Left lung (tissue), 4 donors: ENCODE measurements at regions not wholly inside any gene's neighbourhood (a gene's known extent, or its start where the extent isn't known, plus 50 kb on each side); places are given as distances from the start of the nearest gene placed in this dataset.

Experiments used
- ATAC-seq: fragments of 200-7000 bp; cut with Tn5 transposase; one replicate; pipeline ENCODE4 v1.9.1; 2020; ENCODE audit warnings: moderate library complexity
- DNase-seq, 4 donors: peaks; one replicate each; pipeline ENCODE4 v3.0.0-alpha.2; 2013 to 2020
- H3K27ac ChIP-seq, 2 donors: fragments of 200-600 bp; sonication (generic) in 1 of 2; one replicate each; pipeline versions ENCODE4 v1.5.0 to v1.8.0; 2020 to 2021
- H3K27me3 ChIP-seq, 2 donors: fragments of 200-600 bp; sonication (generic) in 1 of 2; one replicate each; pipeline versions ENCODE4 v1.5.0 to v1.8.0; 2020 to 2021
- H3K36me3 ChIP-seq, 2 donors: fragments of 200-600 bp; sonication (generic) in 1 of 2; one replicate each; pipeline versions ENCODE4 v1.5.0 to v1.8.0; 2020 to 2021
- H3K4me1 ChIP-seq, 2 donors: fragments of 200-600 bp; one replicate each; pipeline ENCODE4 v1.8.0; 2021
- H3K4me3 ChIP-seq, 2 donors: fragments of 200-600 bp; sonication (generic) in 1 of 2; one replicate each; pipeline versions ENCODE4 v1.5.0 to v1.8.0; 2020 to 2021; ENCODE audit warnings: mild to moderate bottlenecking in 1 of 2
- H3K9me3 ChIP-seq, 2 donors: fragments of 200-600 bp; sonication (generic) in 1 of 2; one replicate each; pipeline versions ENCODE4 v1.5.0 to v1.8.0; 2020 to 2021
- intact Hi-C, 2 donors: fragments of 100-400 bp; cut with DNase I; formaldehyde crosslinking; loops; one replicate each; pipeline versions ENCODE4 v1.11.2 to v1.14.2; 2022
- TF ChIP-seq, protein P1 (sequence below), 2 donors: fragments of 200-600 bp; sonication (generic) in 1 of 2; IDR thresholded peaks; one replicate each; pipeline versions ENCODE4 v1.5.0 to v1.8.0; 2021; ENCODE audit warnings: antibody characterized with exemption in 2 of 2
- donor health status: DM: no; HTN: yes; CAD: no.
- donor health status: DM: no; HTN: no; CAD: no.

DNA sequence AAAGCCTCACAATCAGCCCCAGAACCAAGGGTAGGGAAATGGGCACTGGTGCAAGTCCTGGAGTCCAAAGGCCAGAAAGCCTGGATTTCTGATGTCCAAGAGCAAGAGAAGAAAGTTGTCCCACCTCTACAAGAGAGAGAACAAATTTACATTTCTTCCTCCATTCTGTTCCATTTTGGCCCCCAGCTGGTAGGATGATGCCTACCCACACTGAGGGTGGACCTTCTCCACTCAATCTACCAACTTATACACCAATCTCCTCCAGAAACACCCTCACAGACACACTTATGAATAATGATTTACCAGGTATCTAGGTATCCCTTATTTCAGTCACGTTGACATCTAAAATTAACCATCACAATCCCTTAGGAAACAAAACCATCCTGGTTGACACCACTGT lies 367.8 kb upstream of the GRIA3 start:
- Histone ChIP-seq H3K4me1 (no peaks in the 10 kb centered on the region), H3K4me3 (no peak overlapping the region), H3K9me3 (peaks cover 0 to 7% of the 10 kb centered on the region in 2 donors), H3K27ac (no peak overlapping the region), H3K27me3 (no peaks in the 10 kb centered on the region), H3K36me3 (no peaks in the 10 kb centered on the region)
- no peak for ATAC-seq
- DNase-seq = no peak
- intact Hi-C loops = no loop called here
- TF ChIP-seq, protein P1, sequence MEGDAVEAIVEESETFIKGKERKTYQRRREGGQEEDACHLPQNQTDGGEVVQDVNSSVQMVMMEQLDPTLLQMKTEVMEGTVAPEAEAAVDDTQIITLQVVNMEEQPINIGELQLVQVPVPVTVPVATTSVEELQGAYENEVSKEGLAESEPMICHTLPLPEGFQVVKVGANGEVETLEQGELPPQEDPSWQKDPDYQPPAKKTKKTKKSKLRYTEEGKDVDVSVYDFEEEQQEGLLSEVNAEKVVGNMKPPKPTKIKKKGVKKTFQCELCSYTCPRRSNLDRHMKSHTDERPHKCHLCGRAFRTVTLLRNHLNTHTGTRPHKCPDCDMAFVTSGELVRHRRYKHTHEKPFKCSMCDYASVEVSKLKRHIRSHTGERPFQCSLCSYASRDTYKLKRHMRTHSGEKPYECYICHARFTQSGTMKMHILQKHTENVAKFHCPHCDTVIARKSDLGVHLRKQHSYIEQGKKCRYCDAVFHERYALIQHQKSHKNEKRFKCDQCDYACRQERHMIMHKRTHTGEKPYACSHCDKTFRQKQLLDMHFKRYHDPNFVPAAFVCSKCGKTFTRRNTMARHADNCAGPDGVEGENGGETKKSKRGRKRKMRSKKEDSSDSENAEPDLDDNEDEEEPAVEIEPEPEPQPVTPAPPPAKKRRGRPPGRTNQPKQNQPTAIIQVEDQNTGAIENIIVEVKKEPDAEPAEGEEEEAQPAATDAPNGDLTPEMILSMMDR (IDR thresholded peaks at IDR 0.05) = no peak

DNA sequence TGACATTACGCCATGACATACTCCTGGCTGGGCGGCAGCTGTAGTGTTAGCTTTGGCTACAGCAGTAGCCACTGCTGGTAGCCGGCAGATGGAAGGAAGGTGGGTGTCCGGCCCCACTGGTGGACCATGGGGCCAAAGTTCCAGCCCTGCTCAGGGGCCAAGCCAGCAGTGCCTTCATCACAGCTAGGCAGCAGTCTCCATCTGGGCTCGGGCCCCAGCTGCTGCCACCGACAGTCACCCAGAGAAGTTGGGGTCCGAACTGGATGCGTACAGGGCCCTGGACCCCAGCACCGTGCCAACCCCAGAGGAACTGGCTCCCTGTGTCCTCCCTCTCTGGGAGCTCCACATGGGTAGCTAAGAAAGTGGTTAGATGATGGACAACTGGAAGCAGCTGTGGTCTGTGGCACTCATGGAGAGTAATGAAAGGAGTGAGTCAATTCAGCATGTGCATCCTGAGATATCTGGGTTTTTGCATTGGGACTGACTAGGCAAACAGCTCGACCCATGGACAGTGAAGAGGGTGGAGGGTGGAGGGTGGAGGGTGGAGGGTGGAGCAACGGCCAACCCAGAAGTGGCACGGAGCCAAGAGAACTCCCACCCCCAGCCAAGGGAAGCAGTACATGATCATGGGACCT lies 366.6 kb upstream of the GRIA3 start:
- no peaks in the 10 kb centered on the region for H3K36me3 ChIP-seq
- no peak overlapping the region for H3K27ac ChIP-seq
- TF ChIP-seq, protein P1 (IDR thresholded peaks at IDR 0.05) = no peak
- ATAC-seq = no peak
- no peak overlapping the region for H3K4me3 ChIP-seq
- no peak for DNase-seq
- H3K27me3 ChIP-seq = no peaks in the 10 kb centered on the region
- H3K9me3 ChIP-seq = peaks cover 0 to 12% of the 10 kb centered on the region in 2 donors
- intact Hi-C loops = no loop called here
- no peaks in the 10 kb centered on the region for H3K4me1 ChIP-seq

DNA sequence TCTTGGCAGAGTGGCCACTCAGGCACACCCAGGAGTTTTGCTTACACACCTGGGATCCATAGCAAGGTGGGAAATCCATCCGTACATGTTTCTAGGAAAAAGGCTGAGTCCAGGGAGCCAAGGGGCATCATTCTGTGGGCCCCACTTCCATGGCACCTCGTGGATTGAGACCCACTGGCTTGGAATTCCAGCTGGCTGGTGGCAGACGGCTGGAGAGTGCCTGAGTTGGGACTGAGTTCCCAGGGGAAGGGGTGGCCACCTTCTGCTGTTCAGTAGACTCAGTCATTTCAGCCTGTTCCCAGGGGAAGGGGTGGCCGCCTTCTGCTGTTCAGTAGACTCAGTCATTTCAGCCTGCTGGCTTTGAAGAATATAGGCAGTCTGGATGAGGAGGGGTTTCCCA lies 366.0 kb upstream of the GRIA3 start:
- ATAC-seq (no peak), DNase-seq (no peak)
- Histone ChIP-seq H3K27ac (no peak overlapping the region), H3K36me3 (no peaks in the 10 kb centered on the region), H3K4me3 (no peak overlapping the region), H3K27me3 (no peaks in the 10 kb centered on the region), H3K9me3 (peaks cover 0 to 14% of the 10 kb centered on the region in 2 donors), H3K4me1 (no peaks in the 10 kb centered on the region)
- intact Hi-C loops = no loop called here
- TF ChIP-seq, protein P1 (IDR thresholded peaks at IDR 0.05) = no peak

DNA sequence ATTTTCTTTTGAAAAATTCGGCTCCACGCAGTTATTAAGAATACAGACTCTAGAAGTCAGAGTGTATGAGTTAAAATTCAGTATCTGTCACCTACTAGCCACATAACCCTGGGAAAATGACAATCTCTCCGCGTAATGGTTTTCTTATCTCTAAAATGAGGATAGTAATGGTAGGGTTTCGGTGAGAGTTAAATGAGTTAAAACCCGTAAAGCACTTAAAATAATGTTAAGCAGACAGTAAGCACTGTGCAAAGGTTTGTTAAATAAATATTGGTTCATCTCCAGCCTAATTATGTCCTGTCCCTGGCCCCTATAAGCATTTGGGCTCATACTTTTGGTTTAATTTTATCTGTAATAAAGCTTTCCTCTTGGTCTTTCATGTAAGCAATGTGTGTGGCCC lies 350.8 kb upstream of the GRIA3 start:
- ATAC-seq (no peak), DNase-seq (no peak)
- intact Hi-C loops = no loop called here
- no peak overlapping the region for H3K4me3 ChIP-seq
- H3K4me1 ChIP-seq = no peaks in the 10 kb centered on the region
- no peaks in the 10 kb centered on the region for H3K27me3 ChIP-seq
- TF ChIP-seq, protein P1 (IDR thresholded peaks at IDR 0.05) = no peak
- H3K9me3 ChIP-seq = no peaks in the 10 kb centered on the region
- H3K27ac ChIP-seq = no peak overlapping the region
- no peaks in the 10 kb centered on the region for H3K36me3 ChIP-seq

DNA sequence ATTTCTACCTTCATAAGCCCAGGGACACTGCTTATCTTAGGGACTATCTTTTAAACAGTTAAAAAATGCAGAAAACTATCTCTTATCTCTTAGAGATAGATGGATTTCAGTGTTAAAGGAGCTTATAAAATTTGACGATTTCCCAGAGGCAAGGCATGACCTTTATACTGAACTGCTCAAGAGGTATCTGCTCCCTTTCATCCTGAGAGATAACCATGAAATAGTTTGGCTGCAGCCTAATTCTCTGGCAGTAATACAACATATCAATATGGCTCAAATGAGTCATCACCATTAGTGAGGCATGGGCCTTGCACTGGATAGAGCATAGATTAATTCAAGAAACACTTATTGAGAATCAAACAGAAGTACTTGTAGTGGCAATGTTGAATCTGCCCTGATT lies 348.2 kb upstream of the GRIA3 start:
- TF ChIP-seq, protein P1 (IDR thresholded peaks at IDR 0.05) = no peak
- Histone ChIP-seq H3K4me3 (no peak overlapping the region), H3K9me3 (no peaks in the 10 kb centered on the region), H3K27ac (no peak overlapping the region), H3K27me3 (no peaks in the 10 kb centered on the region), H3K4me1 (no peaks in the 10 kb centered on the region), H3K36me3 (no peaks in the 10 kb centered on the region)
- intact Hi-C loops = no loop called here
- no peak for ATAC-seq
- no peak for DNase-seq
